SK-N-SH (cell line): ENCODE measurements at regions not wholly inside any gene's neighbourhood (a gene's known extent, or its start where the extent isn't known, plus 50 kb on each side); places are given as distances from the start of the nearest gene placed in this dataset.
A peak's percentile ranks its signal among the peaks of the same experiment; 100 is the strongest.

Source experiments
- CTCF ChIA-PET: fragments of 300-600, 350-600 bp; formaldehyde crosslinking; extraction: SDS; loops from one replicate; lab custom pipeline; 2021; lab: Yijun Ruan, JAX
- POLR2A ChIA-PET: fragments of 350-600 bp; sonication (Branson Sonifier 250); formaldehyde crosslinking; extraction: SDS; loops from one replicate; lab custom pipeline; 2020; ENCODE audit warnings: antibody characterized with exemption, inconsistent platforms; lab: Yijun Ruan, JAX
- DNase-seq: peaks from one replicate; pipeline ENCODE4 v3.0.0; 2012
- H2AFZ ChIP-seq: fragments of 200-600 bp; sonication (generic); 2 replicates; pipeline ENCODE4 v1.8.1; 2016; ENCODE audit warnings: antibody characterized with exemption, mild to moderate bottlenecking, low read depth
- H3F3A ChIP-seq: fragments of 200-600 bp; sonication (generic); replicated peaks from 2 replicates; pipeline ENCODE3; 2016; ENCODE audit warnings: antibody characterized with exemption, mild to moderate bottlenecking; ENCODE audit not compliant: insufficient read depth
- H3K27ac ChIP-seq, 2 experiments: fragments of 200-500 bp in 1 of 2; fragments of 200-600 bp in 1 of 2; sonication (Bioruptor generic) in 1 of 2; sonication (generic), shearing (Covaris generic) in 1 of 2; 2 replicates each; pipeline versions ENCODE4 v1.5.1 to v1.6.1; 2014 to 2016; ENCODE audit warnings: low read depth in 2 of 2, inconsistent platforms in 1 of 2, low read length in 1 of 2, mild to moderate bottlenecking in 1 of 2, mixed read lengths in 1 of 2
- H3K27me3 ChIP-seq: fragments of 200-600 bp; sonication (generic), shearing (Covaris generic); 2 replicates; pipeline ENCODE4 v1.6.1; 2016; ENCODE audit warnings: mixed run types; ENCODE audit not compliant: insufficient read depth
- H3K36me3 ChIP-seq, 2 experiments: fragments of 200-500 bp in 1 of 2; fragments of 200-600 bp in 1 of 2; sonication (Bioruptor generic) in 1 of 2; sonication (generic) in 1 of 2; replicated peaks in 1 of 2; 2 replicates each; pipeline versions ENCODE3 to v1.5.1; 2014 to 2016; ENCODE audit warnings: low read length in 1 of 2, mild to moderate bottlenecking in 1 of 2; ENCODE audit not compliant: insufficient read depth in 2 of 2, control insufficient read depth in 1 of 2
- H3K4me1 ChIP-seq, 2 experiments: fragments of 200-500 bp in 1 of 2; fragments of 200-600 bp in 1 of 2; sonication (Bioruptor generic) in 1 of 2; sonication (generic), shearing (Covaris generic) in 1 of 2; 2 replicates each; pipeline versions ENCODE4 v1.5.1 to v1.6.1; 2014 to 2016; ENCODE audit warnings: low read depth in 1 of 2, low read length in 1 of 2, mixed run types in 1 of 2; ENCODE audit not compliant: insufficient read depth in 2 of 2, control insufficient read depth in 1 of 2
- H3K4me2 ChIP-seq: fragments of 200-600 bp; sonication (generic), shearing (Covaris generic); 2 replicates; pipeline ENCODE4 v1.6.1; 2017; ENCODE audit warnings: mixed run types
- H3K4me3 ChIP-seq, 2 experiments: fragments of 200-500 bp in 1 of 2; fragments of 200-600 bp in 1 of 2; sonication (Bioruptor generic) in 1 of 2; sonication (generic), shearing (Covaris generic) in 1 of 2; 2 replicates each; pipeline versions ENCODE4 v1.5.1 to v1.8.1; 2014 to 2016; ENCODE audit warnings: low read depth in 2 of 2, inconsistent platforms in 1 of 2, low read length in 1 of 2, mild to moderate bottlenecking in 1 of 2, mixed read lengths in 1 of 2, moderate library complexity in 1 of 2
- H3K79me2 ChIP-seq: fragments of 200-600 bp; sonication (generic); 2 replicates; pipeline ENCODE4 v1.8.1; 2017; ENCODE audit warnings: mild to moderate bottlenecking; ENCODE audit not compliant: insufficient read depth
- H3K9ac ChIP-seq: fragments of 200-600 bp; sonication (generic); 2 replicates; pipeline ENCODE4 v1.6.1; 2017; ENCODE audit warnings: mixed run types
- H3K9me2 ChIP-seq: fragments of 200-600 bp; sonication (generic); 2 replicates; pipeline ENCODE4 v1.6.1; 2017; ENCODE audit warnings: mixed run types
- H3K9me3 ChIP-seq: fragments of 200-600 bp; sonication (generic); 2 replicates; pipeline ENCODE4 v1.6.1; 2017; ENCODE audit warnings: mixed run types, mild to moderate bottlenecking, moderate library complexity
- H4K20me1 ChIP-seq: fragments of 200-600 bp; sonication (generic); 2 replicates; pipeline ENCODE4 v1.6.1; 2017; ENCODE audit warnings: mild to moderate bottlenecking, mixed run types; ENCODE audit not compliant: insufficient read depth
- EP300 ChIP-seq, 2 experiments: IDR thresholded peaks; 2 replicates each; pipeline versions ENCODE4 v1.4.0 to v1.6.1; 2012; ENCODE audit warnings: borderline replicate concordance in 1 of 2, low read depth in 1 of 2, low read length in 1 of 2
- FOXJ3 ChIP-seq: sonication (generic); formaldehyde crosslinking; IDR thresholded peaks from 2 replicates; pipeline ENCODE4 v1.5.1; 2020; ENCODE audit warnings: mild to moderate bottlenecking, missing genetic modification reagents
- GATA2 ChIP-seq: sonication (generic); formaldehyde crosslinking; IDR thresholded peaks from 2 replicates; pipeline ENCODE4 v1.5.0; 2020; ENCODE audit warnings: mild to moderate bottlenecking, missing genetic modification reagents
- MXI1 ChIP-seq: IDR thresholded peaks from 2 replicates; pipeline ENCODE4 v1.6.1; 2012; ENCODE audit warnings: mild to moderate bottlenecking, low read depth, low read length, improper control_type of control experiment
- NRF1 ChIP-seq: IDR thresholded peaks from 2 replicates; pipeline ENCODE4 v1.6.1; 2012; ENCODE audit warnings: low read depth, mild to moderate bottlenecking, low read length
- RAD21 ChIP-seq: IDR thresholded peaks from 2 replicates; pipeline ENCODE4 v1.6.1; 2012; ENCODE audit warnings: mild to moderate bottlenecking, low read length
- RCOR1 ChIP-seq: fragments of 150-350 bp; IDR thresholded peaks from 2 replicates; pipeline ENCODE4 v1.6.1; 2017; ENCODE audit warnings: antibody characterized with exemption, low read length
- RFX5 ChIP-seq: IDR thresholded peaks from 2 replicates; pipeline ENCODE4 v1.6.1; 2012; ENCODE audit warnings: mild to moderate bottlenecking, improper control_type of control experiment, low read length
- RXRA ChIP-seq: IDR thresholded peaks from 2 replicates; pipeline ENCODE4 v1.4.0; 2012; ENCODE audit warnings: low read depth, mild to moderate bottlenecking, borderline replicate concordance
- SIN3A ChIP-seq: IDR thresholded peaks from 2 replicates; pipeline ENCODE4 v1.6.1; 2012; ENCODE audit warnings: low read depth, mild to moderate bottlenecking, low read length, moderate library complexity, borderline replicate concordance
- TAF1 ChIP-seq: IDR thresholded peaks from 2 replicates; pipeline ENCODE4 v1.6.1; 2012; ENCODE audit warnings: low read depth, mild to moderate bottlenecking, low read length, moderate library complexity, borderline replicate concordance
- WGBS: methylation state at CpG from one replicate; pipeline ENCODE4 v1.1.6; 2017; ENCODE audit warnings: low lambda C conversion rate; 5-methylcytosine and 5-hydroxymethylcytosine counted together
- TF ChIP-seq, protein P1 (sequence below): fragments of 150-350 bp; IDR thresholded peaks from 2 replicates; pipeline ENCODE4 v1.6.1; 2016; ENCODE audit warnings: mild to moderate bottlenecking, low read depth, low read length

DNA sequence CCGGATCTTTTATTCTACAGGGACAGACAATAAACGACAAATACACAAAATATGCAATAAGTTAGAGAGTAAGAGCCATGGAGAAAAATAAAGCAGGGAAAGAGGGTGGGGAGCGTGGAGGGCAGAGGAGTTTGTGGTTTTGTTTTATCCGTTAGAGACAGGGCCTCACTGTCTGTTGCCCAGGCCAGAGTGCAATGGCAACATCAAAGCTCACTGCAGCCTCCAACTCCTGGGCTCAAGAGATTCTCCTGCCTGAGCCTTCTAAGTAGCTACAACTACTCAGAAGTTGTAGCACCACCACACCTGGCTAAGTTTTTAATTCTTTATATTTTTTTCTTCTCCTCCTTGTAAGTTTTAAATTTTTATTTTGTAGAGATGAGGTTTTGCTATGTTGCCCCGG, 54.5 kb upstream of the CTNNA1 start:
- H3K9me2 ChIP-seq, result no peaks in the 10 kb centered on the region
- H3K79me2 ChIP-seq, result no peaks in the 10 kb centered on the region
- H3K9ac ChIP-seq, result no peak overlapping the region
- no peaks in the 10 kb centered on the region for H3F3A ChIP-seq
- H4K20me1 ChIP-seq, result no peaks in the 10 kb centered on the region
- H3K36me3 ChIP-seq, result no peaks in the 10 kb centered on the region
- TF ChIP-seq RAD21 (no peak), GATA2 (CRISPR knock-in tag) (no peak), RXRA (no peak), SIN3A (no peak), NRF1 (no peak)
- no peak overlapping the region for H3K4me2 ChIP-seq
- DNase-seq, result no peak
- ChIA-PET CTCF (no interaction called here), POLR2A (no interaction called here)
- no peaks in the 10 kb centered on the region for H3K27me3 ChIP-seq
- 76% methylated on average over 5 of the region's 5 CpGs for WGBS
- H3K4me3 ChIP-seq, result no peak overlapping the region
- no peak overlapping the region for H3K27ac ChIP-seq
- peaks cover 10 to 18% of the 10 kb centered on the region in 2 experiments; a peak in 2 of 4 replicates for H3K4me1 ChIP-seq
- no peaks in the 10 kb centered on the region for H3K9me3 ChIP-seq
- H2AFZ ChIP-seq, result no peak overlapping the region

DNA sequence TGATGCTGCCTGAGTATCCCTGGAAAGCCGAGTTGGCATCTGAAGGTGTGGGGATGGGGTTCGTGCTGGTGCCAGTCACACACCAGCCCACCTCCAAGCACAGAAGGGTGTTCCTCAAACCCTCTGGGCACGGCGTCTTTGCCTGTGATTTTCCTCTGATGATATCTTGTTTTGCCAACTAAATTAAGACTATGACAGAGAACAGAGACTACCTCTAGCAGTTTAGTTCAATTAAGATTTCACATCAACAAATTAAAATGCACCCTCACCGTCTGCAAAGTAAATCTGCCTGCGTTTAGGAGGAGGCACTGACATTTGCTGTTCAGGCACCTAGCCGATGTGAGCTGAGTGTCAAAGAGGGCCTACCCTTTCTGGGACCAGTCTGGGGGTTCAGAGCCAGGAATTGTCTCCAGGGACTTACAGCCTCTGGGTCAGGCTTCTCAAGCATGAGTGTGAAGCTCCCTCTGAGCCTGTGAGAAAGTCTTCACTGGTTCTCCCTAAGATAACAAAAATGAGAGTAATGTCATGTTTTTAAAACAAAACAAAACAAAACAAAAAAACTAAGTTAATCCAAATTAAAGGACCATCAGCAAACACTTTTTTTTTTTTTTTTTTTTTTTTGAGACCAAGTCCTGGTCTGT, 55.4 kb upstream of the CTNNA1 start:
- Histone ChIP-seq H3K4me2 (no peak overlapping the region), H3K27ac (no peak overlapping the region), H4K20me1 (no peaks in the 10 kb centered on the region), H3K9me2 (no peaks in the 10 kb centered on the region), H3K9me3 (no peaks in the 10 kb centered on the region), H3K36me3 (no peaks in the 10 kb centered on the region), H3K4me3 (no peak overlapping the region), H2AFZ (no peak overlapping the region), H3K4me1 (peaks cover 10 to 14% of the 10 kb centered on the region in 2 experiments; a peak in 2 of 4 replicates), H3K9ac (no peak overlapping the region), H3K79me2 (no peaks in the 10 kb centered on the region), H3K27me3 (no peaks in the 10 kb centered on the region), H3F3A (no peaks in the 10 kb centered on the region)
- 51% methylated on average over 7 of the region's 7 CpGs for WGBS
- TF ChIP-seq SIN3A (no peak), EP300 (IDR thresholded peaks at IDR 0.05; ENCODE audit: borderline replicate concordance in 1 of 2, low read depth in 1 of 2, low read length in 1 of 2) (peak in 1 of 2 experiments; percentile 90; a peak in 2 of 4 replicates), GATA2 (CRISPR knock-in tag) (peak; percentile 98), FOXJ3 (CRISPR knock-in tag) (peak; percentile 73; the same call in 1 of the 2 replicates), RCOR1 (peak; percentile 90), MXI1 (no peak), RFX5 (peak; percentile 31; the same call in 1 of the 2 replicates), TAF1 (no peak), RAD21 (no peak; the same call in 1 of the 2 replicates)
- TF ChIP-seq, protein P1, sequence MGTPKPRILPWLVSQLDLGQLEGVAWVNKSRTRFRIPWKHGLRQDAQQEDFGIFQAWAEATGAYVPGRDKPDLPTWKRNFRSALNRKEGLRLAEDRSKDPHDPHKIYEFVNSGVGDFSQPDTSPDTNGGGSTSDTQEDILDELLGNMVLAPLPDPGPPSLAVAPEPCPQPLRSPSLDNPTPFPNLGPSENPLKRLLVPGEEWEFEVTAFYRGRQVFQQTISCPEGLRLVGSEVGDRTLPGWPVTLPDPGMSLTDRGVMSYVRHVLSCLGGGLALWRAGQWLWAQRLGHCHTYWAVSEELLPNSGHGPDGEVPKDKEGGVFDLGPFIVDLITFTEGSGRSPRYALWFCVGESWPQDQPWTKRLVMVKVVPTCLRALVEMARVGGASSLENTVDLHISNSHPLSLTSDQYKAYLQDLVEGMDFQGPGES, result no peak
- POLR2A ChIA-PET, result interaction anchor here (0.6 to 1.1 kb wide), 2 partner anchors 27 to 41 kb away, joined by 3 read pairs; no protein-coding TSS in a partner anchor
- DNase-seq, result peak; percentile 58
- CTCF ChIA-PET, result interaction anchor here (1.0 kb wide), 1 partner anchor 21 kb away, joined by 3 read pairs; no protein-coding TSS in a partner anchor
